ENCODE measurements at regions not wholly inside any gene's neighbourhood (a gene's known extent, or its start where the extent isn't known, plus 50 kb on each side); places are given as distances from the start of the nearest gene placed in this dataset.

- no peak for DNase-seq
Measured at GRCh38 chr2:238985041-238985729, 137.3 kb downstream of the TWIST2 start.

GRCh38 chr2:238985931-238986446 lies 138.1 kb downstream of the TWIST2 start:
- DNase-seq: no peak

GRCh38 chr2:238986491-238987351 lies 138.8 kb downstream of the TWIST2 start:
- no peak for DNase-seq

- no peak for DNase-seq
Measured at GRCh38 chr2:238987352-238987981, 139.6 kb downstream of the TWIST2 start.

GRCh38 chr2:238988105-238988504 lies 140.2 kb downstream of the TWIST2 start:
- DNase-seq: no peak

GRCh38 chr2:238988752-238989151 lies 140.9 kb downstream of the TWIST2 start:
- no peak for DNase-seq

- no peak for DNase-seq
Measured at GRCh38 chr2:238989484-238989883, 141.6 kb downstream of the TWIST2 start.

- no peak for DNase-seq
Measured at GRCh38 chr2:238994432-238994831, 146.5 kb downstream of the TWIST2 start.

GRCh38 chr2:238994876-238995275 lies 147.0 kb downstream of the TWIST2 start:
- no peak for DNase-seq

- no peak for DNase-seq
Measured at GRCh38 chr2:238995634-238996033, 147.7 kb downstream of the TWIST2 start.

- no peak for DNase-seq
Measured at GRCh38 chr2:238996331-238997136, 148.6 kb downstream of the TWIST2 start.

- DNase-seq: no peak
Measured at GRCh38 chr2:238997137-238997390, 149.2 kb downstream of the TWIST2 start.

GRCh38 chr2:238997684-238998083 lies 149.8 kb downstream of the TWIST2 start:
- no peak for DNase-seq

All from NCI-H2029 treated with DMSO at 0.1 percent for 48 hours (cell line).